ENCODE measurements at regions not wholly inside any gene's neighbourhood (a gene's known extent, or its start where the extent isn't known, plus 50 kb on each side); places are given as distances from the start of the nearest gene placed in this dataset.

- no peak for TF ChIP-seq CTCF (IDR thresholded peaks at IDR 0.05)
- no peak for TF ChIP-seq POLR2A (IDR thresholded peaks at IDR 0.05)
These were observed 75.5 kb upstream of the BARX2 start for GRCh38 chr11:129300099-129300498.

Measured in heart left ventricle (tissue), 13 donors.